HG03521 (cell line): ENCODE measurements at regions not wholly inside any gene's neighbourhood (a gene's known extent, or its start where the extent isn't known, plus 50 kb on each side); places are given as distances from the start of the nearest gene placed in this dataset.
"Not testable (repeated sequence)": the region's sequence is repeated elsewhere in the genome, so short reads cannot be mapped to it uniquely, and the experiment has no call there.

Experiments used
- ATAC-seq: cut with Tn5 transposase; IDR thresholded peaks from one replicate; pipeline ENCODE4 v1.9.1; 2021; ENCODE audit warnings: mild to moderate bottlenecking, moderate library complexity; ENCODE audit not compliant: unreplicated experiment

- not testable (repeated sequence) for ATAC-seq
Measured at GRCh38 chr3:18693588-18694329, 268.6 kb upstream of the SATB1 start.

GRCh38 chr3:18687286-18687685 lies 262.1 kb upstream of the SATB1 start:
- ATAC-seq = no peak

- ATAC-seq = no peak
Measured at GRCh38 chr3:18683900-18684299, 258.8 kb upstream of the SATB1 start.

- ATAC-seq = no peak
Measured at GRCh38 chr3:18681818-18682345, 256.7 kb upstream of the SATB1 start.

- ATAC-seq = no peak
Measured at GRCh38 chr3:18680758-18681157, 255.6 kb upstream of the SATB1 start.

DNA sequence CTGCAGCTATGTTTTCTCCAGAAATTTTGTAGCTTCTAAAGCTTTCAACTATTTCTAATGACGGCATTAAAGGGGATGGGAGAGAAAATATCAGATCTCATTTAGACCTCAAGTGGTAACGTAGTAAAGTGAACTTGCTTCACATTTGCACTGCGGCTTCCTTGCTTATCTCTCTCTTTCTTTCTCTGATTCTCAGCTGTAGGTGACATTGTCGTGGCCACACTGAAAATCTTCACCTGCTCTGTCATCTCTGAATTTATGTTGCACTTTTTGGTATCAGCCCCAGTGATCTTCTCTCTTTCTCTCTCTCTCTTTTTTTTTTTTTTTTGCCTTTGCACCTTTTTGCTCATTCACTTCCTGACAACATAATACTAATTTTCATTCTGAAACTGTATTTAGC lies 254.1 kb upstream of the SATB1 start:
- ATAC-seq = no peak

GRCh38 chr3:18675197-18675596 lies 250.1 kb upstream of the SATB1 start:
- no peak for ATAC-seq

GRCh38 chr3:18672561-18672960 lies 247.4 kb upstream of the SATB1 start:
- no peak for ATAC-seq

GRCh38 chr3:18670759-18671158 lies 245.6 kb upstream of the SATB1 start:
- no peak for ATAC-seq

- ATAC-seq = no peak
Measured at GRCh38 chr3:18669374-18669773, 244.2 kb upstream of the SATB1 start.

DNA sequence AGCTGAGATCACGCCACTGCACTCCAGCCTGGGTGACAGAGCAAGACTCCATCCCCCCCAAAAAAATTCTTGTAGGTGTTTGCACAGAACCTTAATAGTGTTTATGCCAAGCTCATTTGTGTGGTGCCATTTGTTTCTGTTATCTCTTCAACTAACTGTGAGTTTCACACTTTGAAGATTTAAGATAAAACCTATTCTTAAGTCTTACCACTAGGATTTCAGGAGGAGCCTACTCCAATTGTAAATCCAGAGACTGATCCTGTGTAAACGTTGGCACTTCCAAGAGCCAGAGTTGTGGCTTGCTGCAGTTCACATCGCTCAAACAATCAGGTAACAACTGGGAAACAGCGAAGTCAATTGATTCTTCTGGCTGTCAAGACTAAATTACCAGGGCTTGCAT lies 242.4 kb upstream of the SATB1 start:
- ATAC-seq = no peak

DNA sequence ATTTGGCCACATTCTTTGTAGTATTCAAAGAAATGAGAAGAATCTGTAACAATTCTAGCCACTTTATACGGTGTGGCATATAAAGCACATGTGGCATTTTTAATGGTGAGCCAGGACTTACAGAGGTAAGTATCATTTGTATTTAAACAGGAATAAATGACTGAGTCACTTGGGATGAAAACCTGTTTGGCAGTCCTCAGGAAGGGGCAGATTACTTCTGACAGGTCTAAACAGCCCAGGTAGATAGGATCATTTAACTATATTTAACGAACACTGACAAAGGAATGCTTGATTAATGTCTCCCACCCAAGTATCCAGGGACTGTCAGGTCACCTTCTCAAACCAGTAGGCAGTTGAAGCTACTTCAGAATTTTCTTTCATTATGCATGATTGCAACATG lies 241.5 kb upstream of the SATB1 start:
- ATAC-seq = no peak

DNA sequence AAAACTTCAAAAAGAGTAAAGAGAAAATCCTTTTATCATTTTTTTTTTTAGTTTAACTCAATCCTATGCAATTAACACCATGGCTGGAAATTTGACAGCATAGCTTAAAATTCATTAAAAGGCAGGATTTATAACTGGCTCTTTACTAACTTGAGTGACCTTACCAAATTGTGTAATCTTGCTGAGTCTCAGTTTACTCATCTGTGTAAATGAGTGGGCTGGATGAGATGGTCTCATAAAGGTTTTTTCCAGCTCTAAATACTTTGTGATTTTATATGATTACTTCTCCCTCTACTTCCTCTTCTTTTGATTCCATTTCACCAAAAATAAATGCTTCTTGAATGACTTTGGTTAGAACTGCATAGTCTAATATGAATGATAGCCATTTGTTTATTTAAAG lies 234.9 kb upstream of the SATB1 start:
- ATAC-seq = no peak

- ATAC-seq = no peak
Measured at GRCh38 chr3:18657858-18658820, 233.0 kb upstream of the SATB1 start.

GRCh38 chr3:18656866-18657265 lies 231.7 kb upstream of the SATB1 start:
- no peak for ATAC-seq

DNA sequence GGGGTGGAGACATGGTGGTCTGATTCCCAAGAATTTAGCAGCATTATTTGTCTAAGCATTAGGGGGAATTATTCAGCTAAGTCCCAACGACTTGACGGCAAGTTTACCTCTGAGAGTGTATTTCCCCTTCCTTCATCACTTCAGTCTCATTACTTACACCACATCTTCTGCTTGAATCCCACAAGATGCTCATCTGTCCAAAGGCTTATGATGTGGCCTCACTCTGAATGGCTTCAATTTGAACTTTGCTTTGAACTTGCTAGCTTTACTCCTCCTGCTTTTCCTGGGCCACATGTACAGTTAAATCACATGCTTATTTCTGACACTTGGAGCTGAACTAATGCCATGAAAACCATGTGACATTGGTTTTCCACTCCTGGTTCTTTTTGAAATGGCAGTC lies 231.3 kb upstream of the SATB1 start:
- no peak for ATAC-seq

GRCh38 chr3:18655827-18656226 lies 230.7 kb upstream of the SATB1 start:
- ATAC-seq = no peak

DNA sequence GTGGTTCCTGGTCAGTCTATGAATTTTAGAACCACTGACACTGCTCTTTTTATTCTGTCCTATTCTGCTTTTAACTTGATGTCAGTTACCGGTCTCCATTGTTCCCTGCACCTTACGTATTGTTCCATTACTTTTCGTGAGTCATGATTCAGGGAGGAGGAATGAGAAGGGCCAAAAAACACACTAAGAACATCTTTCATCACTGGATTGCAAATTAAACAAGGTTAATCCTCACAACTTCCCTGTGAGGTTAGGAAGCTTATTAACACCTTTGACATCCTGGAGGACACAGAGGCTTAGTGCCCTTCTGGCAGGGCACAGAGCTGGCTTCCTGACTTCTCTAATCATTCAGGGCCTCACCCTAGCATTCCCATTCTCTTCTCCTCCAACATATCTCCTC lies 227.6 kb upstream of the SATB1 start:
- ATAC-seq = no peak

GRCh38 chr3:18650731-18651130 lies 225.6 kb upstream of the SATB1 start:
- no peak for ATAC-seq

DNA sequence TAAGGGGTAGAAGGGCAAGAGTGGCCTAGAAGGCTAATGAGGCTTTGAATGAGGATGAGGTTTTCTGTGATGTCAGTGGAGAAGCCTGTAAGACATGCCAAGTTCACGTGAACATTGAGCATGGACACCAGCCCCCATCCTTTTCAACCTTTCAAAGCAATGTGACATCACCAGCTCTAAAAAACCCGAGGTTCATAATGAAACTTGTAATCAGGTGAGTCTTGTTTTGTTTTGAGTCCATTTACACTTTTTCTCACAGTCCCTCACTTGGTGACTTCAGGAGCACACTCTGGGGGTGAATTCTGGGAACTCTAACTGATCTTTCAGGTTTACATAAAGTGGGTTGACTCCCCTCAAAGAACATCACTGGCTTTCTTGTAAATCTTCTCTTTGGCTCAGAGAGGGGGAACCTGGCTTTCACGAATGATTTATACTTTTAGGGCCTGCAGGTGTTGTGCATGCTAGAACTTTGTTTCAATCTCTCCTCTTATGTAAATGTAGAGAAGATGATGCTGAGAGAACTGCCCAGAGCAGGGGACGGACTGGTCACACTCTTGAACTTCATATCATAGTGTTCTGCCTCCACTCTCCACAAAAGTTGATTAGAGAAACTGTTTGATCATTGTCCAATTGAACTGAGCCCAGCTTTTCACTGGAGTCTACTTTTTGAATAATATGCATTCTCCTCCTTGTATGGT lies 224.7 kb upstream of the SATB1 start:
- ATAC-seq = peak; percentile 58

DNA sequence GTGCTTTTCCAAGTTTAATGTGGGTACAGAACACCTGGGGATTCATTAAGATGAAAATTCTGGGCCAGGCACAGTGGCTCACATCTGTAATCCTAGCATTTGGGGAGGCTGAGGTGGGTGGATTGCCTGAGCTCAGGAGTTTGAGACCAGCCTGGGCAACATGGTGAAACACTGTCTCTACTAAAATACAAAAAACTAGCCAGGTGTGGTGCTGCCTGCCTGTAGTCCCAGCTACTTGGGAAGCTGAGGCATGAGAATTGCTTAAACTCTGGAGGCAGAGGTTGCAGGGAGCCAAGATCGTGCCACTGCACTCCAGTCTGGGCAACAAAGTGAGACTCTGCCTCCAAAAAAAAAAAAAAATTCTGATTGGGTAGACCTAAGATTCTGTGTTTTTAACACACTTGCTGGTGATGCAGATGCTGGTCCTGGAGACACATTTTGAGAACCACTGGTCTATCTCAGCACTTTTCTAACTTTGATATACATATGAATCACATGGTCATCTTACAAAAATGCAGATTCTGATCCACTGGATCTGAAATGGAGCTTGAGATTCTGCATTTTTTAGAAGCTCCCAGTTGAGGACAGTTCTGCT lies 223.8 kb upstream of the SATB1 start:
- no peak for ATAC-seq
